ENCODE measurements at regions not wholly inside any gene's neighbourhood (a gene's known extent, or its start where the extent isn't known, plus 50 kb on each side); places are given as distances from the start of the nearest gene placed in this dataset.

GRCh38 chr6:93749191-93749590 is 329.8 kb upstream of the EPHA7 start:
- DNase-seq (ENCODE audit: low read depth): peak; percentile 3
- no peak overlapping the region for H3K4me3 ChIP-seq (replicated peaks; ENCODE audit: low read depth, low read length)
- TF ChIP-seq CTCF (IDR thresholded peaks at IDR 0.05; ENCODE audit: low read length, missing control alignments): no peak

DNA sequence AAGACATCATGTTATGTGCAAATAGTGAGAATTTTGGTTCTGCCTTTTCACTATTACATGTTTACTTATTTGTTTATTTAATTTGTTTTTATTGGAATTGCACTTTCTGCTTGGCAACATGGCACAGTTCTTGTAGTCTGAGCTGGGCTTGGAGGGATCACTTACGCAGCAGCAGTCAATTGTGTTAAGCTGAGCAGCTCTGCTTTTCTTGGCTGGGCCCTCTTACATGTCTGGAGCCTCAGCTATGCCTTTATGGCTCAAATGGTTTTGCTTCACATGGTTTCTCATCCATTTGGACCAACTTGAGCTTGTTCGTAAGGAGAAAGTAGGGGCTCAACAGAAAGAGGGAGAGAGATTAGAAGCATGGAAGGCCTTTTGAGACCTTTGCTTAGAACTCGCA is 327.5 kb upstream of the EPHA7 start:
- H3K4me3 ChIP-seq (replicated peaks; ENCODE audit: low read depth, low read length): no peak overlapping the region
- TF ChIP-seq CTCF (IDR thresholded peaks at IDR 0.05; ENCODE audit: low read length, missing control alignments): no peak
- DNase-seq (ENCODE audit: low read depth): no peak

- DNase-seq (ENCODE audit: low read depth): no peak
- TF ChIP-seq CTCF (IDR thresholded peaks at IDR 0.05; ENCODE audit: low read length, missing control alignments): no peak
- H3K4me3 ChIP-seq (replicated peaks; ENCODE audit: low read depth, low read length): no peak overlapping the region
Observed at GRCh38 chr6:93745306-93745705, 325.9 kb upstream of the EPHA7 start.

- no peak for DNase-seq (ENCODE audit: low read depth)
- TF ChIP-seq CTCF (IDR thresholded peaks at IDR 0.05; ENCODE audit: low read length, missing control alignments): no peak
- H3K4me3 ChIP-seq (replicated peaks; ENCODE audit: low read depth, low read length): no peak overlapping the region
Observed at GRCh38 chr6:93735099-93735498, 315.7 kb upstream of the EPHA7 start.

DNA sequence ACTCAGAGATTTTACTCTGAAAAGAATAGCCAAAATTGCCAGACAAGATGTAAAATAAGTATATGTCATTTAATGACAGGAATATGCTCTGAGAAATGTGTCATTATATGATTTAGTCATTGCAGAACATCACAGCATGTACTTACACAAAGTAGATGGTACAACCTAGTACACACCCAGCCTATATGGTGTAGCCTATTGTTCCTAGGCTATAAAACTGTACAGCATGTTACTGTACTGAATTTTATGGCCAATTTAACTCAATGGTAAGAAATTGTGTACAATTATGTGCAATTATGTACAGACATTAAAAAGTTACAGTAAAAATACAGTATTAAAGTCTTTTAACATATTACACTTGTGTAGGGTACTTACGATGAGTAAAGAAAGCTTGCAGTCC is 311.9 kb upstream of the EPHA7 start:
- no peak for DNase-seq (ENCODE audit: low read depth)
- H3K4me3 ChIP-seq (replicated peaks; ENCODE audit: low read depth, low read length): no peak overlapping the region
- no peak for TF ChIP-seq CTCF (IDR thresholded peaks at IDR 0.05; ENCODE audit: low read length, missing control alignments)

GRCh38 chr6:93728150-93728549 is 308.8 kb upstream of the EPHA7 start:
- no peak for TF ChIP-seq CTCF (IDR thresholded peaks at IDR 0.05; ENCODE audit: low read length, missing control alignments)
- DNase-seq (ENCODE audit: low read depth): no peak
- H3K4me3 ChIP-seq (replicated peaks; ENCODE audit: low read depth, low read length): no peak overlapping the region

DNA sequence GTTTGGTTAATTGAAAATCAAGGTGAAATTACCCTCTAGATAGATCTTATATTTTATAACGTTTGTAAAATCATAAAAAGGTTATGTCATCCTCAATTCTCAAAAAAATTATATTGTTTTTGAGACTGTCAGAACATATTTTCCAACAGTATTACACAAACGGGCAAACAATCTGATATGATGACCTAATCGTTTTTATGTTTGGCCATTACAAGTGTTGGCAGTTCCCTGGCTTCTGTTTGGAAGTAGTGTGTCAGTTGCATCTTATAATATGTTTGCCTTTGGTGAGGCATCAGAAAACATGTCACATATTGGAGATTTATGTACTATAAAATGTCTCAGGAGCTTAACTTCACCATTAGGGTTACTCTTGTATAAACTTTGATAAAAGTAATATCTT is 308.1 kb upstream of the EPHA7 start:
- no peak overlapping the region for H3K4me3 ChIP-seq (replicated peaks; ENCODE audit: low read depth, low read length)
- no peak for TF ChIP-seq CTCF (IDR thresholded peaks at IDR 0.05; ENCODE audit: low read length, missing control alignments)
- no peak for DNase-seq (ENCODE audit: low read depth)

Data from fibroblast of pulmonary artery (primary cell).